ENCODE measurements at regions not wholly inside any gene's neighbourhood (a gene's known extent, or its start where the extent isn't known, plus 50 kb on each side); places are given as distances from the start of the nearest gene placed in this dataset.

- no peak overlapping the region for H3K9ac ChIP-seq (ENCODE audit: low read length)
- H3K4me3 ChIP-seq (ENCODE audit: insufficient read depth, low read depth, low read length): no peak overlapping the region
- DNase-seq (ENCODE audit: low read depth): no peak
- no peaks in the 10 kb centered on the region for H4K20me1 ChIP-seq (ENCODE audit: insufficient read depth, low read length)
- H3K27me3 Mint-ChIP-seq (ENCODE audit: low read depth, unreplicated experiment): peaks cover 2% of the 10 kb centered on the region
- H3K27ac Mint-ChIP-seq (ENCODE audit: unreplicated experiment): no peak overlapping the region
- FAIRE-seq: no peak
- H3K79me2 ChIP-seq (ENCODE audit: insufficient read depth, low read length): no peaks in the 10 kb centered on the region
- H3K27me3 ChIP-seq (ENCODE audit: insufficient read depth, low read length): no peaks in the 10 kb centered on the region
- no peak overlapping the region for H3K4me2 ChIP-seq (ENCODE audit: low read length)
- TF ChIP-seq EZH2 (IDR thresholded peaks at IDR 0.05; ENCODE audit: insufficient read depth, low read length): no peak
- no peak for TF ChIP-seq CTCF (IDR thresholded peaks at IDR 0.05; ENCODE audit: insufficient read depth, low read depth, low read length)
- H2AFZ ChIP-seq (ENCODE audit: low read depth, low read length): no peak overlapping the region
- no peaks in the 10 kb centered on the region for H3K9me3 ChIP-seq (ENCODE audit: insufficient read depth, low read depth, low read length)
- H3K4me1 Mint-ChIP-seq (ENCODE audit: low read depth, unreplicated experiment): no peaks in the 10 kb centered on the region
- no peak overlapping the region for H3K4me3 Mint-ChIP-seq (ENCODE audit: unreplicated experiment)
- no peak overlapping the region for H3K27ac ChIP-seq (ENCODE audit: low read depth, low read length)
- no peaks in the 10 kb centered on the region for H3K9me3 Mint-ChIP-seq (ENCODE audit: unreplicated experiment)
- H3K36me3 ChIP-seq (ENCODE audit: insufficient read depth, low read length): no peaks in the 10 kb centered on the region
- H3K36me3 Mint-ChIP-seq (ENCODE audit: low read depth, unreplicated experiment): no peaks in the 10 kb centered on the region
- no peaks in the 10 kb centered on the region for H3K4me1 ChIP-seq (ENCODE audit: insufficient read depth, low read length)
Measured at GRCh38 chr3:26260139-26260538, 362.4 kb upstream of the LRRC3B start.

GRCh38 chr3:26264708-26265107 lies 357.9 kb upstream of the LRRC3B start:
- TF ChIP-seq CTCF (IDR thresholded peaks at IDR 0.05; ENCODE audit: insufficient read depth, low read depth, low read length) (no peak), EZH2 (IDR thresholded peaks at IDR 0.05; ENCODE audit: insufficient read depth, low read length) (no peak)
- H3K36me3 Mint-ChIP-seq (ENCODE audit: low read depth, unreplicated experiment): no peaks in the 10 kb centered on the region
- H3K4me3 Mint-ChIP-seq (ENCODE audit: unreplicated experiment): no peak overlapping the region
- Histone ChIP-seq H3K79me2 (ENCODE audit: insufficient read depth, low read length) (no peaks in the 10 kb centered on the region), H3K36me3 (ENCODE audit: insufficient read depth, low read length) (no peaks in the 10 kb centered on the region), H3K9ac (ENCODE audit: low read length) (no peak overlapping the region), H3K9me3 (ENCODE audit: insufficient read depth, low read depth, low read length) (no peaks in the 10 kb centered on the region), H3K4me1 (ENCODE audit: insufficient read depth, low read length) (no peaks in the 10 kb centered on the region), H3K27me3 (ENCODE audit: insufficient read depth, low read length) (no peaks in the 10 kb centered on the region), H3K4me2 (ENCODE audit: low read length) (no peak overlapping the region), H3K4me3 (ENCODE audit: insufficient read depth, low read depth, low read length) (no peak overlapping the region), H3K27ac (ENCODE audit: low read depth, low read length) (no peak overlapping the region), H4K20me1 (ENCODE audit: insufficient read depth, low read length) (no peaks in the 10 kb centered on the region), H2AFZ (ENCODE audit: low read depth, low read length) (no peak overlapping the region)
- H3K27ac Mint-ChIP-seq (ENCODE audit: unreplicated experiment): no peak overlapping the region
- no peaks in the 10 kb centered on the region for H3K27me3 Mint-ChIP-seq (ENCODE audit: low read depth, unreplicated experiment)
- DNase-seq (ENCODE audit: low read depth): no peak
- H3K9me3 Mint-ChIP-seq (ENCODE audit: unreplicated experiment): no peaks in the 10 kb centered on the region
- H3K4me1 Mint-ChIP-seq (ENCODE audit: low read depth, unreplicated experiment): no peaks in the 10 kb centered on the region
- no peak for FAIRE-seq

- no peak overlapping the region for H3K9ac ChIP-seq (ENCODE audit: low read length)
- Mint-ChIP-seq H3K4me1 (ENCODE audit: low read depth, unreplicated experiment) (no peaks in the 10 kb centered on the region), H3K36me3 (ENCODE audit: low read depth, unreplicated experiment) (no peaks in the 10 kb centered on the region), H3K9me3 (ENCODE audit: unreplicated experiment) (no peaks in the 10 kb centered on the region), H3K4me3 (ENCODE audit: unreplicated experiment) (no peak overlapping the region), H3K27ac (ENCODE audit: unreplicated experiment) (no peak overlapping the region), H3K27me3 (ENCODE audit: low read depth, unreplicated experiment) (no peaks in the 10 kb centered on the region)
- no peaks in the 10 kb centered on the region for H3K4me1 ChIP-seq (ENCODE audit: insufficient read depth, low read length)
- TF ChIP-seq CTCF (IDR thresholded peaks at IDR 0.05; ENCODE audit: insufficient read depth, low read depth, low read length): no peak
- TF ChIP-seq EZH2 (IDR thresholded peaks at IDR 0.05; ENCODE audit: insufficient read depth, low read length): no peak
- no peaks in the 10 kb centered on the region for H3K9me3 ChIP-seq (ENCODE audit: insufficient read depth, low read depth, low read length)
- no peaks in the 10 kb centered on the region for H3K27me3 ChIP-seq (ENCODE audit: insufficient read depth, low read length)
- DNase-seq (ENCODE audit: low read depth) (no peak), FAIRE-seq (no peak)
- H3K4me2 ChIP-seq (ENCODE audit: low read length): no peak overlapping the region
- H3K27ac ChIP-seq (ENCODE audit: low read depth, low read length): no peak overlapping the region
- no peak overlapping the region for H3K4me3 ChIP-seq (ENCODE audit: insufficient read depth, low read depth, low read length)
- no peak overlapping the region for H2AFZ ChIP-seq (ENCODE audit: low read depth, low read length)
- no peaks in the 10 kb centered on the region for H3K79me2 ChIP-seq (ENCODE audit: insufficient read depth, low read length)
- H4K20me1 ChIP-seq (ENCODE audit: insufficient read depth, low read length): no peaks in the 10 kb centered on the region
- H3K36me3 ChIP-seq (ENCODE audit: insufficient read depth, low read length): no peaks in the 10 kb centered on the region
Measured at GRCh38 chr3:26271848-26272247, 350.7 kb upstream of the LRRC3B start.

All from astrocyte (in vitro differentiated cells and primary cell).